ENCODE measurements at regions not wholly inside any gene's neighbourhood (a gene's known extent, or its start where the extent isn't known, plus 50 kb on each side); places are given as distances from the start of the nearest gene placed in this dataset.

DNA sequence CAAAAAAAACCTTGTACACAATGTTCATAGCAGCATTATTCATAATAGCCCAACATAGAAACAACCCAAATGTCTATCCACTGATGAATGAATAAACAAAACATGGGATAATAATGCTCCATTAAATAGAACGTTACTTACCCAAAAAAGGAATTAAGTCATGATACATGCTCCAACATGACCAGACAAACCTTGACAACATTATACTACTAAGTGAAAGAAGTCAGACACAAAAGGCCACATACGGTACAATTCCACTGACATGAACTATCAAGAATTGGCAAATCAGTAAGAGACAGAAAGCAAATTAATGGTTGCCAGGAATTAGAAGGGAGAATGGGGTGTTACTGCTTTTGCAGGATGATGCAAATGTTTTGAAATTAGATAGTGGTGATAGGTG is 193.8 kb upstream of the SHISA6 start:
- no peak for DNase-seq (ENCODE audit: insufficient read length, low spot score)
- no peak for FAIRE-seq
- no peak for TF ChIP-seq CTCF (IDR thresholded peaks at IDR 0.05; ENCODE audit: insufficient read depth, missing control alignments)

DNA sequence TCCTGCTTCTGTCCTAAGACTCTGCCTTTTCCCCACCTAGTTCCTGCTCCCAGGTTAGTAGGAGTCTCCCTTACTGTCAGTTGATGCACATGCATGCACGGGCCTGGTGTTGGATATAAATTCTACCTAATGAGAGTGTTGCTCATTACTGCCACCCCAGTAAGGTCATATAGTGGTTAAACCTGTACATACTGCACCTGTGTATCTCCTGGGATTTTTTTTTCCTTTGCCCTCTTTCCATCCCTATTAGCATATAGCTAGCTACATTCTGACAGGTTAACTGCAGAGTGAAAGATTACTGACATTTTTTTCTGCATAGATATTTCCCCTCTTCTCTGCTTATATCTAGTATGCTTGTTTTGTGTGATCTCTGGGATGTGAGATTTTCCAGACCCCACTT is 201.5 kb upstream of the PIRT start:
- FAIRE-seq = no peak
- DNase-seq (ENCODE audit: insufficient read length, low spot score) = no peak
- no peak for TF ChIP-seq CTCF (IDR thresholded peaks at IDR 0.05; ENCODE audit: insufficient read depth, missing control alignments)

GRCh38 chr17:11035681-11036080 is 197.8 kb upstream of the PIRT start:
- FAIRE-seq (no peak), DNase-seq (ENCODE audit: insufficient read length, low spot score) (no peak)
- no peak for TF ChIP-seq CTCF (IDR thresholded peaks at IDR 0.05; ENCODE audit: insufficient read depth, missing control alignments)

DNA sequence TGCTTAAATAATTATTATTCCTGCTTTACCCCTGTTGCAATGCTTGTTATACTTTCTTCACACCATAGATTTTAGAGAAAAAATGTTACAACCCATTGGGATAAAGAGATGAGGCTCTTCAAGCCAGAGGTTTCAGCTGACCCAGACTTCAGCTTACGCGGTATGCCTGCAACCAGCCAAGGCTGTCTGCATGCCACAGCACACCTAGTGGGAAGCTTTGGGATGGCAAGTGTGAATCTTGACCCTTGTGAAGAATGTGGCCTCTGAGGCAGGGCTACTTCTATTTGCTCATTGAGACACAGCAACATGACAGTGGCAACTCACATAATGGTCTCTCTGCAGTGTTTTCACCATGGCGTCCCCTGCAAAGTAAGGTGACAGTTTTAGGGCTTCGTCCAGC is 193.9 kb upstream of the PIRT start:
- no peak for TF ChIP-seq CTCF (IDR thresholded peaks at IDR 0.05; ENCODE audit: insufficient read depth, missing control alignments)
- DNase-seq (ENCODE audit: insufficient read length, low spot score) (no peak), FAIRE-seq (no peak)

DNA sequence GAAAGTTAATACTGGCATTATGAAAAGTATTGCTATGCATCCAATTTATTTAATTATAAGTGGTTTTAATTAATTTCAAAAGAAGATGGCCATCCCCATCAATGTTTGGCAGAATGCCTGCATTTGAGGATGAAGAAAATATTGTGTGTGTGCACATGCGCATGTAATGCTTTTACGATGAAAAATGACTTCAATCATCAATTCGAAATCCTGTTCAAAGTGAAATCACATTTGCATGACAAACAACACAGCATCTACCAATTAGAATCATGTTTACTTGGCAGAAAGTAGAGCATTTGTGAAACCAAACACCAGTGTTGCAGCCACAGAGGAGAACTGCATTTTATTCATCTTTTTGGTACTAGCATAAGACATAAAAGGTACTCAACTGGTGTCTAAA is 191.9 kb upstream of the PIRT start:
- DNase-seq (ENCODE audit: insufficient read length, low spot score) = no peak
- no peak for TF ChIP-seq CTCF (IDR thresholded peaks at IDR 0.05; ENCODE audit: insufficient read depth, missing control alignments)
- FAIRE-seq = no peak

DNA sequence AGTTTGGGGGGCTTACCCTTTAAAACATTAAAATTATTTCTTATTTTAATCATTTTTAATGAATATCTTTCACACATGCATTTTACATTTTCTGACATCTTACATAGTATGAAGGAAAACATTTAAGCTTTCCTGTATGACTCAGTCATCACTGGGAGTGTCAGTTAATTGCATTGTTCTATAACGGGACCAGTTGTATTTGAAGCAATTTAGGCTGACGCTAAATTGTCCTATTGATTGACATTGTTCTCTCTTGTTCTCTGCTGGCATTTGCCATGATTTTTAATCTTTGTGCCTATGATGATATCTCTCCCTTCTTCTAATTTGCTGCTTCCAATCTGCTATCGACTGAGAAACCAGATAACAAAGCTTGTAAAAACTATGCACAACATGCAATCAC is 190.5 kb upstream of the PIRT start:
- TF ChIP-seq CTCF (IDR thresholded peaks at IDR 0.05; ENCODE audit: insufficient read depth, missing control alignments) = no peak
- no peak for DNase-seq (ENCODE audit: insufficient read length, low spot score)
- FAIRE-seq = no peak

DNA sequence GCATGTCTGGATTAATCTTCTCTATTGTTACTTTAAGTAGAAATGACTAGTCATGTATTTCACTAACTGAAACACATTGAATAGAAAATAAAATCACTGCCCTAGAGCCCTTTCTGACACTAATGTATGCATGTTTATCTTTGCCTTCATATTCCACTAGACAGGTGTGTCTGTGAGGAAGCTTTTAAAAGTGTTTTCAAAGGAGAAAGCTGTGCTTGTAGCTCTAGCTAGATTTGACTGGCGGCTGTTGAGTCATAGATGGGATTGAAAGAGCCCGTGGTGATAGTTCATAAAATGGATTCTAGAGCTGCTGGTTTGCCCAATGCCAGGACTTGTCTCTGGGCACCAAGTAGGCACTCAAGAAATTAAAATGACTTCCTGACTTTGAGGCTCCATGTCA is 189.0 kb upstream of the PIRT start:
- TF ChIP-seq CTCF (IDR thresholded peaks at IDR 0.05; ENCODE audit: insufficient read depth, missing control alignments) = no peak

More for the DNA sequence above, 189.0 kb upstream of the PIRT start:
- no peak for DNase-seq (ENCODE audit: insufficient read length, low spot score)
- FAIRE-seq = no peak
